NCI-H345 (cell line): ENCODE measurements at regions not wholly inside any gene's neighbourhood (a gene's known extent, or its start where the extent isn't known, plus 50 kb on each side); places are given as distances from the start of the nearest gene placed in this dataset.

Source experiments
- DNase-seq: peaks from one replicate; lab custom pipeline; 2025; lab: John Stamatoyannopoulos, UW

DNA sequence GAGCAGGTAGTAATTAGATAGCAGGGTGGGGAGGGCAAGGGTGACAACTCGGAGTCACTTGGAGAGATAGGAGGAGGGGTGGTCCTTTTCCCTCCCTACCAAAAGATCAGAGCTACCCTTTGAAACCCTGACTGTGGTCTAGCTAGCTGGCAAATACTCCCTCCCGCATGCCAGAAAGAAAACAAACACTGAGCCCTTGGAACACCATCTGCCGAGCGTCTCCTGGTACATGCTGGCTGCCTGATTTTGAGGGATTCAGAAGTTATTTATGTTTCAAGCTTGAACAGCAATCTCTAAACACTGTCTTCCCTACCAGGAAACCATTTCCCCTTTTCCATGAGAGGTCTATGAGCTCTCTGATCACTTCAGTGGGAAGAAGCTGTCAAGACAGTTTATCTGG lies 291.6 kb upstream of the CFAP20DC start:
- no peak for DNase-seq

DNA sequence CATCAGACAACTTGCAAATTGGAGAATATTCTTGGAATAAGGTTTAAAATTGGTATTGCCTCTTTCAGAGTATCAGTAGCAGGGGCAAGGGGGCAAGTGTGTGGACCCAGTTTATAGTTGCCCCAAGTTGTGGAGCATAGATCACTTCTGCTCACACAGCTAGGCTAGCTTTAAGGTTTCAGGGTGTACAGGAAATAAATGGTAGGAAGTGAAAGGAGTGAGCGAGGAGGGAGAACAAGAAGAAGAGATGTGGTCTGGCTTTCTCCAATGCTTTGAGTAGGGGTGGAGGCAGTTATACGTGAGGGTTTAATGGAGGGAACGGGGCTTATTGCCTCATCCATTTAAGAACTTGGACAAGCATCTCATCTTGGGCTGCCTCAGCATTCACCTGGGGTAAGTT lies 290.0 kb upstream of the CFAP20DC start:
- no peak for DNase-seq

DNA sequence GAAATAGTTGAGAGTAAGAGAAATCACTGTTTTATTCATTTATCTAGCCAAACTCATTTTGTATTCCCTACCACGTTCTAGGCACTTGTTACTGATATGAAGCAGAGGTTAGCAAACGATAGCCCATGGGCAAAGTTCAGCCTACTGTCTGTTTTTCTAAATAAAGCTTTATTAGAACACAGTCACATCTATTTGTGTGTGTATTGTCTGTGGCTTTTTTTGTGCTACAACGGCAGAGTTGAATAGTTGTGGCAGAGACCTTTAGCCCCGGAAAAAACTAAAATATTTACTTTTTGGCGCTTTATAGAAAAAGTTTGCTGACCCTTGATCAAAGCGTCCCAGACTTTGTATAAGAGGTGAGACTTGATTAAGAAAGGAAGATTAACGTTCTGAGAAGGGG lies 289.1 kb upstream of the CFAP20DC start:
- DNase-seq: no peak

DNA sequence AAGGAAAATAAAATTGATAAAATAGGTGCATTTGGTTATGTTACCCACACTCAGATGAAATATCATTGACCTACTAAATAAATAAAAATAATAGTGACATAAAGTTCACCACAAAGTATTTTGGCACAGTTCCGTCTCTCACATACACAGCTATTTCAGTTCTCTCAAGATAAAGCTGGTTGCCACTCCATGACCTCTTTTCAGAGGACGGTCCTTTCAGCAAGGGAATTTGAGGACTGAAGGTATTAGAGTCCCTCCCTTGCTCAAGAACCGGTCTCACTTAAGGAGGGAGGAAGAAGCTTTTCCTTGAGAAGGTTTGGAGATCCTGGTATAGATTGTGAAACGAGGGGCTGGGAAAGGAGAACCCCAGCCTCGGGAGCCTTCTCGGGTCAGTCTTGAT lies 285.5 kb upstream of the CFAP20DC start:
- DNase-seq: no peak

DNA sequence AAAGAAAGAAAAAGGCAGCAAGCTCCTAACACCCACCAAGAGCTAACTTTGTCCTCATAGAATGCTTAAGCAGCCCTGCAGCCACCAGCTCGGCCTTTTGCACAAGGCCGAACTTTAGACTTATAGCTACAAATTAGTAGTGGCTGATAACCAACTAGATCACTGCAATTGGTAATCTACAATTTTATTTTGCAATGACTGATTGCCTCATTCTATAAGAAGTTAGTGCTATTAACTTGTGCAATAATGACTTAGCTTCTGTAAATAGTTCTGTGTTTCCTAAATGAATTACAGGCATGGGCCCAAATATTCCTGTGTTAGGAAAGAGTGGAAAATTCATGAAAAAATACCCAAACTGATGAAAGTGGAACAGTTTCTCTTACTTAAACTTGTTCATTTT lies 284.8 kb upstream of the CFAP20DC start:
- DNase-seq: no peak

DNA sequence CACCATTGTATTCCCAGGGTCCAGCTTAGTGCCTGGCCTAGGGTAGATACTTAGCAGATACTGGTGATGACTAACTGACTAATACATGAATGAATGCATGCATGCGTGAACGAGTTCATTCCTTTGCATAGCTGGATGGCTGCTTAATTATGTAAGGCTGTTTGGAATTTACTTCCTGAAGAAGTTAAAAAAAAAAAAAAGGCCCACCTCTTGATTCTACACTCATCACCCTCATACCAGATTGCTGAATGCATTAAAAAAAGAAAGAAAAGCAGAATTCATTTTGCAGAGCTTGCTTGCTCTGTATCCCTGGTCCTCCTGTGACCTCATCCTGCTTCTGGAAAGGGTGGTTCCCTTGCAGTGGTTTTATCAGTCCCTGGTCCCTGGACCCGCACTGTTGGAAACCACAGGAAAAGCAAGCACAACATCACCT lies 277.6 kb upstream of the CFAP20DC start:
- DNase-seq: no peak

DNA sequence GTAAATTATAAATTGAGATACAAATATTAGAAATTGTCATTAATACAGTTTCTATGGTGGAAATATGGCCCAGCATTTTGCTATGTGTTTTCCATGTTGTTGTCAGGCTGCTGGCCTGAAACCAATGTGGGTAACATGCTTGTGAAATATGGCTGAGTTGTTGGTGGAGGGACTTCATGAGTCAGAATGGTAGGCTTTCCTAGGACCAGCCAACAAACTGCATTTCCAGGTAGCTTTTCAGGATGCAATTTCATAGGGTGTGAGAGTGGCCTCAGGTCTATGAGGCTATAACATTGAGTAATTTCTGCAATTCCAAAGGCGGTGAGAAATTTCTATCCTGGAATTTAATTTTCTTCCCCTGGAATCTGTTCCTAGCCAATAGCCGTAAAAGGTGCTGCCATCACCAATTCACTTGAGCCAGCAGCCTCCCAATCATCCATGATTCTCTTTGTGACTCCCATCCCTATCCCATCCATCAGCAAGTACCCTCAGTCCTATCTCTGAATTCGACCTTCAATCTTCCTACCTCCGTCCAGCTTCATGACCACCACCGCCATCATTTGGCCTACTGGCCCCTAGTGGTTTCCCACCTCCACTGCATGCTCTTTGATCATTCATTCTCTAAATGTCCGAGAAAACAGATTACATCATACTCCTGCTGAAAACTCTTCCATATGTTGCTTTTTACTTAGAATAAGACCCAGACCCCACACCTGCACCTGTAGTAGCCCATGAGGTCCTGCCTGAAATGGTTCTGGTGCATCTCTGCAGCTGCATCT lies 276.6 kb upstream of the CFAP20DC start:
- no peak for DNase-seq

DNA sequence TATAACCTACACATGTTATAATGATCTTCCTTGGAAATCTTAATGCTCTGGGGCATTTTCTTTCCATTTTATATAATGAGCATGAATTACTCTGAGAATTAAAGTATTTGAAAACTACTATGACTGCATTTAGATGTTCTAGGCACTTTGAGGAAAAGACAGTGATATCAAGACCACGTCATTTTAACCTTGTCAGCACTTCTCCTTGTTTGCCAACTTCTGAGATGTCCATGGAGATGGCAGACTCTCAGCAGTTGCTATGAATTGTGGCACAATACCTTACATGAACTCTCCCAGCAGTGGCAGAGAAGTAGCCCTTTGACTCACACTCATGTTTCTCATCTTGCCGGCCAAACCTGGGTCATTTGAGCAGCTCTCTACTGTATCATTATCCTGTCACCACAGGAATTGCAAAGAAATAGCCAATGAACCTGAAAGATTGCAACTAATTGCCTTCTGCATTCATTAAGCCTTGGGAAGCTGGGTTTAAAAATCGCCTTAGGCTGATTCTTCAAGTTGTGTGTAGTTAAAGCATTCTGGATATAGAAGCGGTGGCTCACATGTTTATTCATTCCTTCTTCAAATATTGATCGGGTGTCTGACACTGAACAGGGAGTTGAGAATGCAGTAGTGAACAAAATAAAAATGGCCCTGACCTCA lies 272.2 kb upstream of the CFAP20DC start:
- no peak for DNase-seq

DNA sequence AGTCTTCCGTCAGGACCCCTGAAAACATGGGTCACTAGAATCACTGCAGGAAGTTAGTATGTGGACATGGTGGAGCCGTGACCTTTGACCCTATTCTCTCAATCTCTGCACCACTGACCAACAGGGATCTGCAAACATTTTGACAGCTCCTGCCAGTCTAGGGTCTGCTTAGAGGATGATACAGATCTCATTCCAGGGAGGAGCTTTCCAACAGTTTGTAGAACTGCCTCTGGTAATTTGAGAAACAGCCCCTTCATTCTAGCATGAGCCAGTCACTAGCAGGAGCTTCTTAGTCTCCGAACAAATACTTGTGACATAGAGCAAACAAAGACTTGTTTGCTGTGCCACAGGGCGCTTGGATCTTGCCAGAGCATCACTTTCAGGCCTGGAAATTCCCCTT lies 270.3 kb upstream of the CFAP20DC start:
- DNase-seq: peak; percentile 92

DNA sequence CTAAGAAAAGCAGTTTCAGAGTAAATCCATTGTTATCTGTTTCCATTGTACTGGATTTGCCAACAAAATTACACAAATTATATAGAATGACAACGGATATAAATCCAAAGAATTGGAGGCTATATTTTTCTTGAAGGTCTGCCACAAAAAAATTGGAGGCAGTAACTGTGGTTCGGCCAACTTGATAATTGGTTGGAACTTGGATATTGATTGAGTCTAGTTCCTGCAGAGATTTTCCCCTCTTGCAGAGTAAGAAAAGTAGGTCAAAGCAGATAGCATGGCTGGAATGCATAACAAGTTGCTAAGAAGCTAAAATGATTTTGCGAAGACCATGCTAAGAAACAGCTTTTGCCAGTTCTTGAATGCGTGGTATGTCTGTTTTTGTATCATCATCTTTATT lies 269.6 kb upstream of the CFAP20DC start:
- no peak for DNase-seq

DNA sequence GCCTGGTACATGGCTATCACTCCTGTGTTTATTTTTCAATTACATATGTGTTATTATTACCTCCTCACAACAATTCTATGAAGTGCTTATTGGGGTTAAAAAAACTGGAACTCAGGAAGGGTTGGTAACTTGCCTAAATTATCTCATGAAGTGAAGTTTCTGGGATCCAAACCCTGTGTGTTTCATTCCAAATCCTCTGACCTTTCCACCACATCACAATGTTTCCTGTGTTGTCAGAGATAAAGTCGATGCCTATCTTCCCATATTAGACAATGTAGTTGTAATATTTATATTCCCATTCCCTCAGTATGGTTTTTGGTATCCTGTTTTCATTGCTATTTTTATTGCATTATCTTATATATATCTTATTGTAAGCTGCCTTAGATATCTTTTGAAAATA lies 269.1 kb upstream of the CFAP20DC start:
- DNase-seq: no peak

DNA sequence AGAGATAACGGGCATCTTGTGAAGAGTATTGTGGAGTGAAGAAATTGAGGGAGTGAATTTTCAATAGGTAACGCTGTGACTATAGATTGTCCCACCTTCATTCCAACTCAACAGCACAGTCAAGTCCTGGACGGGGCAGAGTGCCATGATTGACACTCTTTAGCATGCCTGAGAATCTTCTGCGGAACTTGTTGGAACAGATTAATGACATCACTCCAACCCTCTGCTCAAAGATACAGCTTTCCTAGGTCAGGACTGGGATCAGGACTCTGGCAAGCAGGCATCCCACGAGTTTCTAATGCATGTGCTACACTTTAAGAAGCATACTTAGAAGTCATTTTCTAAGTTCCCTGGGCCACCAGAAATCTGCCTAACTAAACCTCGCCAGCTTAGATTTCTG lies 267.6 kb upstream of the CFAP20DC start:
- no peak for DNase-seq

DNA sequence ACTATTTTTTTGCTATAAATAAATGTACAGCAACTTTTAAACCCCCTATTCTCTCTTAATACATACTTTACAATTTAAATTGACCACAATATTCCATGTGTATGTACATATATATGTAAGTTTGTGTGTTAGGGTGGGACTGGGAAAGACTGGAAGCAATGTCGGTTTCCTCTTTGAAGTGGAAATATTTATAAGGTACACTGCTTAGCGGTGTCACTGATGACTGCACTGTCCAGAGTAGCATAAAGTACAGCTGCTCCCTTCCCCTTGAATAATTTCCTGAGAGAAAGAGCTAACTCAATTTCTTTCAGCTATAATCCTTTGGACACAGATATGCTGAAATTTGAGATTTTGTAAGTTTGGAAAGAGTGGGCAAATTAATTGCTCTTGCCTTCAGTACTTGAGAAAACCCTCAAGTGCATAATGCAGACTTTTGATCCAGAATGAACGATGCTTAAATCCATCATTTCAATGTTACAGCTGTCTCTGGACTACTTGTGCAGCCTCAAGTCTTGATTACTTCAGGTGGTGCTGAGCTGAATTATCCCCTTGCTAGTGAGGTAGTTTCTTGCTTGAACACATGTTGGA lies 267.0 kb upstream of the CFAP20DC start:
- DNase-seq: no peak

DNA sequence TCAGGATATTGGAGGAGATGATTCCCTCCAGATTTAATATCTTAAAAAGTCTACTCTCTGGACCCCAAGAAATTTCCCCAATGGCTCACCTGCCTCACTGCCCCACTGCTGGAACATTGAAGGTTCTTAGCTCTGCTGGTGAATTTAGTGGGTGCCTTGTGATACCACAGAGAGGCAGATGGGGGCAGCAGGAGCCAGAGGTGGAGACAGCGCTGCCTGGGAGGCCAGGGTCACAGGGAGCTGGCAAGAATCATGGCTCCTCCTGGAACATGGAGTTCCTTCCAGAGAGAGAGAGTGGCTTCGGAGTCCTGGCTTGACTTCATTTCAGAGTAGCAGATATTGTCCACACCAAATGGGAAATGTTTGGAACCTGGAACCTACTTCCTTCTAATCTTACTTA lies 263.5 kb upstream of the CFAP20DC start:
- no peak for DNase-seq

DNA sequence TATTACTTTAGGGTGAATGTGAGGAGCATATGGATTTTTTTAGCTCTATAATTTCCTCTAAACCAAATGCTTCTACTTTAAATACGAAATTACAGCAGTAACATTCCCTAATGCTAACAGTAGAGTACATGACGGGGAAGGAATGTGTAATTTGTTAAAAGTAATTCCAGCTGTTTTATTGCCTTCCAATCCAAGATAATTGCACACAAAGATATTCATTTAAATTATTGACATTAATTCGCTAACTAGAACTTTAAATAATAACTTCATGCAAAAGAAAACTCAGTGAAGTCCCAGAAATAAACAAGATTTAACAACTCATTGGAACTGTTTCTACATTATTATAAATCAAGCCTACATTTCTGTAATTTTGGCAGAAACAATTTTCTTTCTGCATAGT lies 261.4 kb upstream of the CFAP20DC start:
- DNase-seq: no peak

DNA sequence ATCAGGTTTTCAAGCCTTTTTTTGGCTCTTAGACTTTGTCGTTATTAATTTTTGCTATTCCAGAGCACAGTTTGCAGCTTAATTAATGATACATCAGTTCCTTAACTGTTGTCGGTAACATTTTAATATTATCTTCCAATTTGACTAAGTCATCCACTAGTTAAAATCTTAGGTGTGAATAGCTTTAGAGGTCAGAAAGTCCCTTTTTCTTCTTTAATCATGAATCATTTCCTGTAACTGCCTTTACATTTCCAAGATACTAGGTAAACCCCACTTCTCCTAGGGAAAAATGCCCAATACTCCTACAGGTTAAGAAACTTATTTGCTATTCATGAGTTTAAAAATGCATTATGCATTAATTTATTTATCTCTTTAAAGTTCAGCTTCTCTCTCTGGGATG lies 260.9 kb upstream of the CFAP20DC start:
- DNase-seq: no peak

DNA sequence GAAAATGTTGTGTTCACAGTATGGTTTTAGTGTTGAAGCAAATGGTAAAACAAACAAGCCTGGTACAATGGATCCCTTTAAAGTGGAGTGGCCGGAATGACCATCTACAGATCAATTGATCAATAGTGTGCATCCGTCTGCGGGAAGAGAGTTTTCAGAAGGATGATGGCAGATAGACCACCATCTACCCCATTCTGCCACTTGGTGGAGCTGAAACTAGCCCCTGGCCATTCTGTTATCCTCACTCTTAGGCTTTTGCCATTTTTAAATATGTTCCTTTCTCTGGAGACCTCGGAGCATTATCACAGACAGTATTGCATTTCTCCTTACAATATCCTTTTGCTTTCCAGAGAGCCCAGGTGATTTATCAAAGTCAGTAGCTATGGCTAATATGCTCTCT lies 258.9 kb upstream of the CFAP20DC start:
- DNase-seq: no peak

DNA sequence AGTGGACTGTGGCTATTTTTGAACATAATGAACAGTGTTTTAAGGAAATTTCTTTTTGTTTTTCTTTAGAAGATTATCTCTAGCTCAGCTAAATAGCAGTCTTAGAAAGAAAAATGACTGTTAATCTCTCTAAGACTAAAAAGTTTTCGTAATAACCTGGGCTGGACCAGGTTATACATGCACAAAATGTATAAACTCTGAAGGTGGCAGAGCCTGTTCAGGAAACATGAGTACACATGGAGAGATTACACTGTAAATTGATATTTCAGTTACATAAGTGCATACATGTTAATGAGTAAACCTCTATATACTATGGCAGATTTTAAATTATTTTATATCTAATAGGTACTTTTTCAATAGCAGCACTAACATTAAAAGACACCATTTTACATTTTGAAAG lies 258.2 kb upstream of the CFAP20DC start:
- DNase-seq: no peak

DNA sequence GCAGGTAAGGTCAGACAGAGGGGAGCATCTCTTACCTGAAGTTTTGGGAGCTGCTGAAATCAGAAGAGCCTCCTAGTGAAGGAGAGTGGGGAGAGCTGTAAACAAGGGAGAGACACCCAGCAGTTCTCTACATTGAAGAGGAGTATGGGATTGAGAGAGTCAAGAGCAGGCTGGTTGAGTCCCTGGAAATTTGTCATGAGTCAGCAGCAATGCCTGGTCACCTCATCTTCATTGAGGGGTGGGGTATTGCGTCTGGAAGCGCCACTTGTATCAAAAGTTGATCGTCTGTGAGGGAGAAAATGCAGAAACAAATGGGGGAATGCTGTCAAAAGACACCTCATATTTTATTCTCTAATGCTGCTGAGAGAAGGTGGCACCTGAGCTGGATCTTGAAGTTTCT lies 256.6 kb upstream of the CFAP20DC start:
- DNase-seq: no peak

DNA sequence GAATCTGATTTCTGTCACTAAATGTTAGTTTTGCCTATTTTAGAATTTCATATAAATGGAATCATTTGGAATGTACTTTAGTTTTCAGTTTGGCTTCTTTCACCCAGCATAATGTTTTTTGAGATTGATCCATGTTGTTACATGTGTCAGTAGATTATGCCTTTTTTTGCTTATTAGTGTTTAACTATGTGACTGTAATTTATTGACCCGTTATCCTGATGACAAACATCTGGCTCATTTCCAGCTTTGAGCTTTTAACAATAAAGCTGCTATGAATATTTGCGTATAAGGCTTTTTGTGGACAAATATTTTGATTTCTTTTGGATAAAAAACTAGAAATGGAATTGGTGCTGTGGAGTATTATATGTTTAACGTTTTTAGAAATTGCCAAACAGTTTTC lies 254.5 kb upstream of the CFAP20DC start:
- DNase-seq: no peak

DNA sequence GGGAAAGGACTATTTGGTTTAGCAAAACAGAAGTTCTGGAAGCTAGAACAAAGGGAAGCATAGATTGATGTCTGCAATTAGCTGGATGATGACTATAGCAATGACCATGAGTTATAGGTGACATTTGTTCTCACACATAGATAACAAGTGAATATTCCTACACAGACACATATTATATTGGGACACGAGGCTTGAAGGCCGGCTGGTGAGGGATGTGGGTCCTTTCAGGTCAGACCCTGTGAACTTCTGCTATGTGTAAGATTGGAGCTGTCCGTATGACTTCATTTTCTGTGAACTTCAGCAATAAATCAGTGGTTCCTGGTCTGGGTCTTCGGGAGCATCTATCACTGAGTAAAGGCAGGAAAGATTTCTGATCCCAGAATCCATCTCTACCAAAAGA lies 253.6 kb upstream of the CFAP20DC start:
- DNase-seq: no peak

DNA sequence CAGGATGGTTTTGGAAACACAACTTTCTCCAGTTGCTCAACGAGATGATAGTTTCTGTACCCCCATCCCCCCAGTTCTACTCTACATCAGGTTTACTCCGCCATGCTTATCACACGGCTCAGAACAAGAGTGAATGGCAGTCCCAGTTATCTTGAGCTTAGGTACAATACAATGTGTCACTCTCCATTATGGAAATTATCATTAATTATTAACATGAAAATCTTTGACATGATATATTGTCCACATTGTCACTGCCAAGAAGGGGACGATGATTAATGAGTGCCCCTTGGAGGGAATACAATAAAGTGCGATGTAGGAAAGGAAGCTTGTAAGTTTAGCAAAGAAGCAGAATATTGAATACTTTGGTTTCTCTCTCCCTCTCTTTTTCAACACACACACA lies 252.6 kb upstream of the CFAP20DC start:
- no peak for DNase-seq

DNA sequence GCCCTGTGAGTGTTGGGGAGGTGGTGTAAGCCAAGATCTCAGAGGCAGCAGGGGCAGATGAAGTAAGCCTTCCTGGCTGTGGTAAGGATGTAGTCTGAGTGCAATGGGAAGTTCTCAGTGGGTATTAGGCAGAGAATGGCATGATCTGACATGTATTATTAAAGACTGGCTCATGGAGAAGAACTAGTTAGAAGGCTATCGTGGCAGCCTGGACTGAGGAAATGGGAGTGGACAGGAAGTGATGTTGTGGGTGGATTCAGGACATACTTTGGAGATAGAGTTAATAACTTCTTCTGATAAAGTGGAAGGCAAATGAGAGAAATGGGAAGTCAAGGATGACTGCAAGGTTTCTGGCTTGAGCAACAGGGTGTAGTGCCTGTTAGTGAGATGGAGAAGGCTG lies 250.9 kb upstream of the CFAP20DC start:
- no peak for DNase-seq

DNA sequence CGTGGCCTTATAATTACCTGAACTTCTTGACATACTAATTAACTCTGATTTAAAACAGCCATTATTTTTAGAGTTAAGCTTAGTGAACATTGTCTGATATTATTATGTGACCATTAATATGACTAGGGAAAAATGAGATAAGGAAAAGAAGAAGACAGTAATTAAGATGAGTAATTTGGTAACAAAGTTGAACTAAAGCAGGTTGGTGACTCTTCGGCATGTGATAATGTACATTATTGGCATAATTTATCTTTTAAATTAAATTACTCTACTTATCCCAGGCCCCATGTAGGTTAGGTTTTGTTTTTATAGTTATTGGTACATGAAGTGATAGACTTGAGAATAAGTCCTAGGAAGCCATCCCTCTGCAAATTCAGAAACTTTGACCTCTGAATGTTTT lies 249.7 kb upstream of the CFAP20DC start:
- no peak for DNase-seq
